Osteocyte (in vitro differentiated cells): ENCODE measurements at regions not wholly inside any gene's neighbourhood (a gene's known extent, or its start where the extent isn't known, plus 50 kb on each side); places are given as distances from the start of the nearest gene placed in this dataset.
"Not testable (repeated sequence)": the region's sequence is repeated elsewhere in the genome, so short reads cannot be mapped to it uniquely, and the experiment has no call there.

ENCODE experiments used
- DNase-seq: peaks from one replicate; pipeline ENCODE4 v3.0.0; 2021; ENCODE audit warnings: mixed read lengths; ENCODE audit not compliant: unreplicated experiment; ENCODE audit errors: extremely low spot score
- H3K27ac Mint-ChIP-seq: one replicate; pipeline ENCODE4 v1.8.0; 2021; ENCODE audit warnings: mild to moderate bottlenecking, mixed read lengths; ENCODE audit not compliant: unreplicated experiment
- H3K27me3 Mint-ChIP-seq: one replicate; pipeline ENCODE4 v1.8.0; 2021; ENCODE audit warnings: mixed read lengths; ENCODE audit not compliant: unreplicated experiment
- H3K36me3 Mint-ChIP-seq: one replicate; pipeline ENCODE4 v1.8.0; 2021; ENCODE audit warnings: mixed read lengths; ENCODE audit not compliant: unreplicated experiment
- H3K4me1 Mint-ChIP-seq: one replicate; pipeline ENCODE4 v1.8.0; 2021; ENCODE audit warnings: mixed read lengths; ENCODE audit not compliant: unreplicated experiment
- H3K4me3 Mint-ChIP-seq: one replicate; pipeline ENCODE4 v1.8.0; 2021; ENCODE audit warnings: mild to moderate bottlenecking, moderate library complexity, mixed read lengths; ENCODE audit not compliant: unreplicated experiment
- H3K9me3 Mint-ChIP-seq: one replicate; pipeline ENCODE4 v1.8.0; 2021; ENCODE audit warnings: mixed read lengths; ENCODE audit not compliant: unreplicated experiment
- CTCF ChIP-seq: fragments of 200-600 bp; sonication (generic); IDR thresholded peaks from 2 replicates; pipeline ENCODE4 v1.5.0; 2021; ENCODE audit warnings: antibody characterized with exemption, mild to moderate bottlenecking, moderate library complexity

GRCh38 chr14:92248696-92249095 lies 74.3 kb upstream of the SLC24A4 start:
- H3K27ac Mint-ChIP-seq = no peak overlapping the region
- TF ChIP-seq CTCF = no peak
- DNase-seq = no peak
- H3K36me3 Mint-ChIP-seq = no peaks in the 10 kb centered on the region
- peaks cover 35% of the 10 kb centered on the region for H3K27me3 Mint-ChIP-seq
- peaks cover 2% of the 10 kb centered on the region for H3K4me1 Mint-ChIP-seq
- no peak overlapping the region for H3K4me3 Mint-ChIP-seq
- peaks cover 14% of the 10 kb centered on the region for H3K9me3 Mint-ChIP-seq

DNA sequence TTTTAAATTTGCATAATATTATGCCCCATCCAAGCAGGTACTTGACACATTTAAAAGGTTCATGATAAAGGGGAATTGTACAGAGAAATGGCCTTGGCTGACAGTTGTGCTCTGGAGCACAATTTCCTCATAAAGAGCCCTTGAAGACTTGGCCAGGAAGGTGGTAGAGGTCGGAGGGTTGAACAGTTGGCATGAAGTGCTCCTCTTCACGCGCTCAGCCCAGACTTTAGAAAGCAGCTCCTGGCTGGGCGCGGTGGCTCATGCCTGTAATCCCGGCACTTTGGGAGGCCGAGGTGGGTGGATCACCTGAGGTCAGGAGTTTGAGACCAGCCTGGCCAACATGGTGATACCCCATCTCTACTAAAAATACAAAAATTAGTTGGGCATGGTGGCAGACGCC lies 72.6 kb upstream of the SLC24A4 start:
- DNase-seq, H3K4me1 Mint-ChIP-seq, H3K9me3 Mint-ChIP-seq, H3K27ac Mint-ChIP-seq, H3K36me3 Mint-ChIP-seq, H3K4me3 Mint-ChIP-seq: not testable (repeated sequence)
- peaks cover 49% of the 10 kb centered on the region for H3K27me3 Mint-ChIP-seq

DNA sequence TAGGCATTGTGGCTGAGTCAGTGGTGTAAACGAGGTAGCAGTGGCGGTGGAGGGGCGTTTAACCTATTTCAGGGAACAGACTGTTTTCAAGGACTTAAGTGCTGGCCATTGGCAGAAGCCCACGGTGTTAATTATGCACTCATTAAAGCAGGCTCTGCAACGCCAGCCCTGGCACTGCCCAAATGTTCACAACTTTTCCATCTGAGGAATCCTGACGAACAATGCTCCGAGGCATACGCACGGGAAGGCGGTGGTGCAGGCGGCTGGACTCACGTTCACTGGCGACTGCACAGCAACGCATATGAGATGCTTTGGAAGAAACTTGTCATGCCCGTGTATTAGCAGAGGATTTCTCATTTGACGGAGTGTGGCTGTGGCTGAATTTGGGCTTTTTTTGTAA lies 70.6 kb upstream of the SLC24A4 start:
- Mint-ChIP-seq H3K9me3 (no peaks in the 10 kb centered on the region), H3K27ac (no peak overlapping the region), H3K4me1 (peaks cover 2% of the 10 kb centered on the region), H3K4me3 (no peak overlapping the region), H3K36me3 (no peaks in the 10 kb centered on the region), H3K27me3 (peaks cover 59% of the 10 kb centered on the region)
- DNase-seq = no peak
- TF ChIP-seq CTCF = no peak

DNA sequence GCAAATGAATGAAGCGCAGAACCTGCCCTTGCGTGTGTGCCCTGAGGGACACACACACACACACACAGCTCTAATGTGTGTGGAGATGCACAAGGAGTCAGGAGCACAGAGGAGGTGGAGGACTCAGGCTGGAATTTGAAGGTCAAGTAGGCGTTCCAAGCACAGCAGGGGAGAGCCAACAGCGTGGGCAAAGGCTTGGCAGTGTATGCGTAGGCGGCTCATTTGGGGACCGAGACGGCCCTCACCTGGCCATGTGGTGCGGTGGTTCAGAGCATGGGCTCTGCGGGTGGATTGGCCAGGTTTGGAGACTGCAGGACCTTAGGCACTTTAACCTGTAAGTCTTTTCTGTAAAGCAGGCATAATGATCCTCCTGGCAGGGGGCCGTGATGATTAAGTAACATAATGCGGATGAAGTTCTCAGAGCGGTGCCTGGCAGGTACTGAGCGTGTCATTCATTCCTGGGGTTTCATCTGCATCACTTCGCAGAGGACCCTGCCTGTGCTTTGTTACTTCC lies 69.5 kb upstream of the SLC24A4 start:
- DNase-seq = no peak
- Mint-ChIP-seq H3K27ac (no peak overlapping the region), H3K4me1 (peaks cover 2% of the 10 kb centered on the region), H3K4me3 (no peak overlapping the region), H3K27me3 (peaks cover 59% of the 10 kb centered on the region), H3K9me3 (no peaks in the 10 kb centered on the region), H3K36me3 (no peaks in the 10 kb centered on the region)
- no peak for TF ChIP-seq CTCF

DNA sequence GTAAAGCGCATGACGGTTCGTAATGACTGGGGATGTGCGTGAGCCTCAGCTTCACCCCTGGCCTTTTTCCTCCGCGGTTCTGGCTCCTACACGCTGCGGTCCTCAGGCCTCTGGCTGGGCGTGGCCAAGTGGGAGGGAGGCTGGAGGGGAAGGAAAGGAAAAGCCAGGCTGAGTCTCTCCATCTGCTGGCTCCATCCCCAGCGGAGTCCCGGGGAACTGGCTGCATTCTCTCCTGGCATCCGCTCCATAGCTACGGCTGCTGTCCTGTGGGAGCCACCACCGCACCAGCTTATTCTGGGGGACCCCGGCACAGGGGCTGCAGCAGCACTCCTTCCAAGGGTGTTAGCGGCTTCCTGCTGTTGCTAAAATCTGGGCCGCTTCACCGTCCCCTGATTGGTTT lies 68.2 kb upstream of the SLC24A4 start:
- Mint-ChIP-seq H3K9me3 (no peaks in the 10 kb centered on the region), H3K4me3 (no peak overlapping the region), H3K27me3 (peaks cover 59% of the 10 kb centered on the region), H3K27ac (no peak overlapping the region), H3K4me1 (peaks cover 2% of the 10 kb centered on the region), H3K36me3 (no peaks in the 10 kb centered on the region)
- TF ChIP-seq CTCF = no peak
- DNase-seq = no peak

- DNase-seq = no peak
- Mint-ChIP-seq H3K4me3 (no peak overlapping the region), H3K27me3 (peaks cover 23% of the 10 kb centered on the region), H3K4me1 (no peaks in the 10 kb centered on the region), H3K36me3 (no peaks in the 10 kb centered on the region), H3K9me3 (no peaks in the 10 kb centered on the region), H3K27ac (no peak overlapping the region)
- no peak for TF ChIP-seq CTCF
Measured at GRCh38 chr14:92258934-92259333, 64.0 kb upstream of the SLC24A4 start.
